Lung (tissue), 11 donors: ENCODE measurements at regions not wholly inside any gene's neighbourhood (a gene's known extent, or its start where the extent isn't known, plus 50 kb on each side); places are given as distances from the start of the nearest gene placed in this dataset.

ENCODE experiments used
- ATAC-seq: fragments of 200-7000 bp; cut with Tn5 transposase; one replicate; pipeline ENCODE4 v1.9.1; 2020; ENCODE audit warnings: moderate number of reproducible peaks; ENCODE audit not compliant: insufficient read depth, low FRiP score
- DNase-seq, 3 donors: peaks; one replicate each; pipeline ENCODE4 v3.0.0-alpha.2; 2013 to 2017
- H3K27ac ChIP-seq, 2 donors: one replicate each; pipeline ENCODE4 v1.5.1; 2013; ENCODE audit warnings: mild to moderate bottlenecking in 2 of 2, moderate library complexity in 2 of 2, control low read depth in 1 of 2, inconsistent platforms in 1 of 2, low read depth in 1 of 2, low read length in 1 of 2
- H3K27me3 ChIP-seq, 3 donors: one replicate each; pipeline ENCODE4 v1.5.1; 2013; ENCODE audit warnings: low read length in 2 of 3; ENCODE audit not compliant: control insufficient read depth in 3 of 3, insufficient read depth in 3 of 3
- H3K36me3 ChIP-seq, 4 donors: one replicate each; pipeline ENCODE4 v1.5.1; 2013; ENCODE audit warnings: low read length in 4 of 4, mild to moderate bottlenecking in 1 of 4, moderate library complexity in 1 of 4; ENCODE audit not compliant: control insufficient read depth in 4 of 4, insufficient read depth in 4 of 4
- H3K4me1 ChIP-seq, 5 donors: one replicate each; pipeline ENCODE4 v1.5.1; 2013; ENCODE audit warnings: low read length in 5 of 5, mild to moderate bottlenecking in 2 of 5, moderate library complexity in 1 of 5; ENCODE audit not compliant: control insufficient read depth in 5 of 5, insufficient read depth in 5 of 5
- H3K4me3 ChIP-seq: one replicate; pipeline ENCODE4 v1.5.1; 2013; ENCODE audit warnings: mild to moderate bottlenecking, control low read depth, moderate library complexity
- H3K9ac ChIP-seq, 2 donors: one replicate each; pipeline ENCODE4 v1.5.1; 2013; ENCODE audit warnings: low read length in 2 of 2, control low read depth in 1 of 2; ENCODE audit not compliant: insufficient read depth in 1 of 2
- H3K9me3 ChIP-seq, 4 donors: one replicate each; pipeline ENCODE4 v1.5.1; 2013; ENCODE audit warnings: low read length in 3 of 4, mild to moderate bottlenecking in 1 of 4, moderate library complexity in 1 of 4; ENCODE audit not compliant: control insufficient read depth in 4 of 4, insufficient read depth in 3 of 4
- WGBS, 2 donors: extraction: QIAGEN DNeasy Blood & Tissue Kit; methylation state at CpG; one replicate each; pipeline ENCODE4 v1.1.7; 2013; 5-methylcytosine and 5-hydroxymethylcytosine counted together
- TF ChIP-seq, protein P1 (sequence below): IDR thresholded peaks from 2 replicates; pipeline ENCODE4 v1.5.1; 2012; ENCODE audit warnings: mild to moderate bottlenecking; ENCODE audit errors: control extremely low read depth, extremely low read depth
- donor health status: control.
- donor health status: control.
- donor health status: Bipolar disorder and iron deficiency.
- donor health status: healthy.
- donor health status: DM: yes; HTN: yes; CAD: no.

GRCh38 chr5:5623397-5623796 is 200.9 kb downstream of the ICE1 start:
- Histone ChIP-seq H3K9me3 (peaks cover 0 to 13% (median 4%) of the 10 kb centered on the region in 4 donors), H3K4me3 (no peak overlapping the region), H3K27ac (no peak overlapping the region), H3K27me3 (no peaks in the 10 kb centered on the region), H3K9ac (no peak overlapping the region), H3K36me3 (no peaks in the 10 kb centered on the region), H3K4me1 (peaks cover 0 to 5% (median 0%) of the 10 kb centered on the region in 5 donors)
- DNase-seq (no peak), ATAC-seq (no peak)
- WGBS, 2 donors = 72 to 77% methylated on average over 2 of the region's 2 CpGs
- TF ChIP-seq, protein P1, sequence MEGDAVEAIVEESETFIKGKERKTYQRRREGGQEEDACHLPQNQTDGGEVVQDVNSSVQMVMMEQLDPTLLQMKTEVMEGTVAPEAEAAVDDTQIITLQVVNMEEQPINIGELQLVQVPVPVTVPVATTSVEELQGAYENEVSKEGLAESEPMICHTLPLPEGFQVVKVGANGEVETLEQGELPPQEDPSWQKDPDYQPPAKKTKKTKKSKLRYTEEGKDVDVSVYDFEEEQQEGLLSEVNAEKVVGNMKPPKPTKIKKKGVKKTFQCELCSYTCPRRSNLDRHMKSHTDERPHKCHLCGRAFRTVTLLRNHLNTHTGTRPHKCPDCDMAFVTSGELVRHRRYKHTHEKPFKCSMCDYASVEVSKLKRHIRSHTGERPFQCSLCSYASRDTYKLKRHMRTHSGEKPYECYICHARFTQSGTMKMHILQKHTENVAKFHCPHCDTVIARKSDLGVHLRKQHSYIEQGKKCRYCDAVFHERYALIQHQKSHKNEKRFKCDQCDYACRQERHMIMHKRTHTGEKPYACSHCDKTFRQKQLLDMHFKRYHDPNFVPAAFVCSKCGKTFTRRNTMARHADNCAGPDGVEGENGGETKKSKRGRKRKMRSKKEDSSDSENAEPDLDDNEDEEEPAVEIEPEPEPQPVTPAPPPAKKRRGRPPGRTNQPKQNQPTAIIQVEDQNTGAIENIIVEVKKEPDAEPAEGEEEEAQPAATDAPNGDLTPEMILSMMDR = no peak

- Histone ChIP-seq H3K9ac (no peak overlapping the region), H3K4me3 (no peak overlapping the region), H3K27me3 (no peaks in the 10 kb centered on the region), H3K27ac (no peak overlapping the region), H3K4me1 (peaks cover 0 to 5% (median 0%) of the 10 kb centered on the region in 5 donors), H3K9me3 (peaks cover 0 to 13% (median 4%) of the 10 kb centered on the region in 4 donors), H3K36me3 (no peaks in the 10 kb centered on the region)
- no peak for DNase-seq
- TF ChIP-seq, protein P1 = no peak
- no peak for ATAC-seq
Observed at GRCh38 chr5:5622806-5623205, 200.3 kb downstream of the ICE1 start.

DNA sequence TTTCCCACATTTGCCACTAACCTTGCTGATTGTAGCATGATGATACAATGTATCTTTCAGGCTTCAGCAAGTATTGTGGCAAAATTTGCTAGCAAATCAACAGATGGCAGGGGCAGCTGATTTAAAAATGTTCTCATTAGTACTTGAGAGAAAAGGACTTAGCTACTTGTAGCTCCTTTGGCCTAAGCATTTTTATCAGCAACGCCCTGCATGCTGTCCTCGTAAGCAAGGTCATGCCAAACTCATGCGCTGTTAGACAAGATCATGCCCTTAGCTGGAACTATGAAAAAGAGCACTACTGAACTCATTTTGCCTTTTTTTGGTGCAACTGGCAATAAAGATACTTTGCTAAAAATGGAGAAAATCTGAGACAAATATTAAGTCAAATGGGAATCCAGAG is 197.1 kb downstream of the ICE1 start:
- Histone ChIP-seq H3K27me3 (no peaks in the 10 kb centered on the region), H3K9me3 (peaks cover 0 to 8% (median 4%) of the 10 kb centered on the region in 4 donors), H3K4me3 (no peak overlapping the region), H3K4me1 (peaks cover 0 to 5% (median 0%) of the 10 kb centered on the region in 5 donors), H3K27ac (no peak overlapping the region), H3K36me3 (no peaks in the 10 kb centered on the region), H3K9ac (no peak overlapping the region)
- DNase-seq = no peak
- TF ChIP-seq, protein P1 = no peak
- WGBS, 2 donors = 87 to 90% methylated on average over 3 of the region's 3 CpGs
- ATAC-seq = no peak

- Histone ChIP-seq H3K9me3 (peaks cover 0 to 6% (median 0%) of the 10 kb centered on the region in 4 donors), H3K27ac (no peak overlapping the region), H3K4me1 (peaks cover 0 to 5% (median 0%) of the 10 kb centered on the region in 5 donors), H3K4me3 (no peak overlapping the region), H3K36me3 (no peaks in the 10 kb centered on the region), H3K9ac (no peak overlapping the region), H3K27me3 (no peaks in the 10 kb centered on the region)
- DNase-seq (peak in 1 of 3 donors; percentile 3), ATAC-seq (no peak)
- TF ChIP-seq, protein P1 = no peak
Observed at GRCh38 chr5:5617024-5617423, 194.5 kb downstream of the ICE1 start.
